ENCODE measurements at regions not wholly inside any gene's neighbourhood (a gene's known extent, or its start where the extent isn't known, plus 50 kb on each side); places are given as distances from the start of the nearest gene placed in this dataset.

DNA sequence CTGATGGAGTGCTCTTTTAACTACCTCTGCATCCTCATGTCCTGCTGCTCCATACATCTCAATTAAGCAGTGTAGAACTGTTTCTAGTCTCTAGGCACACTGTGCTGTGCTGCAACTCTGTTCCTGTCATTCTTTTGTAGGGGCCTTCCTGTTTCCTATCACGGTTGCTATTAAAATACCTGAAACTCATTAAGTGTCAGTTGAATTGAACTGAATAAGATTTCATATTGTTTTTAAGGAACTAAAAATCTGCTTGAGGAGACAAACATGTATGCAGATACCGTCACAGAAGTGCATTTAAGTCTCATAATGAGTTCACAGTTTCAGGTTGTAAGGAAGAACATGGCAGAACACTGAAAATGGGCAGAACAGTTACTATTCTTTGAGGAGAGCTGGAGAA is 170.1 kb downstream of the LARP7 start:
- TF ChIP-seq, protein P1, sequence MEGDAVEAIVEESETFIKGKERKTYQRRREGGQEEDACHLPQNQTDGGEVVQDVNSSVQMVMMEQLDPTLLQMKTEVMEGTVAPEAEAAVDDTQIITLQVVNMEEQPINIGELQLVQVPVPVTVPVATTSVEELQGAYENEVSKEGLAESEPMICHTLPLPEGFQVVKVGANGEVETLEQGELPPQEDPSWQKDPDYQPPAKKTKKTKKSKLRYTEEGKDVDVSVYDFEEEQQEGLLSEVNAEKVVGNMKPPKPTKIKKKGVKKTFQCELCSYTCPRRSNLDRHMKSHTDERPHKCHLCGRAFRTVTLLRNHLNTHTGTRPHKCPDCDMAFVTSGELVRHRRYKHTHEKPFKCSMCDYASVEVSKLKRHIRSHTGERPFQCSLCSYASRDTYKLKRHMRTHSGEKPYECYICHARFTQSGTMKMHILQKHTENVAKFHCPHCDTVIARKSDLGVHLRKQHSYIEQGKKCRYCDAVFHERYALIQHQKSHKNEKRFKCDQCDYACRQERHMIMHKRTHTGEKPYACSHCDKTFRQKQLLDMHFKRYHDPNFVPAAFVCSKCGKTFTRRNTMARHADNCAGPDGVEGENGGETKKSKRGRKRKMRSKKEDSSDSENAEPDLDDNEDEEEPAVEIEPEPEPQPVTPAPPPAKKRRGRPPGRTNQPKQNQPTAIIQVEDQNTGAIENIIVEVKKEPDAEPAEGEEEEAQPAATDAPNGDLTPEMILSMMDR (IDR thresholded peaks at IDR 0.05; ENCODE audit: poor library complexity, severe bottlenecking): no peak
- TF ChIP-seq TAF1 (IDR thresholded peaks at IDR 0.05; ENCODE audit: low read depth) (no peak), POLR2AphosphoS5 (IDR thresholded peaks at IDR 0.05) (no peak), EZH2 (IDR thresholded peaks at IDR 0.05; ENCODE audit: borderline replicate concordance, insufficient read depth, low read length, poor library complexity, severe bottlenecking) (no peak), EP300 (conservative IDR thresholded peaks at IDR 0.05; ENCODE audit: poor library complexity, severe bottlenecking) (no peak), MXI1 (conservative IDR thresholded peaks at IDR 0.05; ENCODE audit: poor library complexity, severe bottlenecking) (no peak), RAD21 (conservative IDR thresholded peaks at IDR 0.05) (no peak)
- TF ChIP-seq, protein P2, sequence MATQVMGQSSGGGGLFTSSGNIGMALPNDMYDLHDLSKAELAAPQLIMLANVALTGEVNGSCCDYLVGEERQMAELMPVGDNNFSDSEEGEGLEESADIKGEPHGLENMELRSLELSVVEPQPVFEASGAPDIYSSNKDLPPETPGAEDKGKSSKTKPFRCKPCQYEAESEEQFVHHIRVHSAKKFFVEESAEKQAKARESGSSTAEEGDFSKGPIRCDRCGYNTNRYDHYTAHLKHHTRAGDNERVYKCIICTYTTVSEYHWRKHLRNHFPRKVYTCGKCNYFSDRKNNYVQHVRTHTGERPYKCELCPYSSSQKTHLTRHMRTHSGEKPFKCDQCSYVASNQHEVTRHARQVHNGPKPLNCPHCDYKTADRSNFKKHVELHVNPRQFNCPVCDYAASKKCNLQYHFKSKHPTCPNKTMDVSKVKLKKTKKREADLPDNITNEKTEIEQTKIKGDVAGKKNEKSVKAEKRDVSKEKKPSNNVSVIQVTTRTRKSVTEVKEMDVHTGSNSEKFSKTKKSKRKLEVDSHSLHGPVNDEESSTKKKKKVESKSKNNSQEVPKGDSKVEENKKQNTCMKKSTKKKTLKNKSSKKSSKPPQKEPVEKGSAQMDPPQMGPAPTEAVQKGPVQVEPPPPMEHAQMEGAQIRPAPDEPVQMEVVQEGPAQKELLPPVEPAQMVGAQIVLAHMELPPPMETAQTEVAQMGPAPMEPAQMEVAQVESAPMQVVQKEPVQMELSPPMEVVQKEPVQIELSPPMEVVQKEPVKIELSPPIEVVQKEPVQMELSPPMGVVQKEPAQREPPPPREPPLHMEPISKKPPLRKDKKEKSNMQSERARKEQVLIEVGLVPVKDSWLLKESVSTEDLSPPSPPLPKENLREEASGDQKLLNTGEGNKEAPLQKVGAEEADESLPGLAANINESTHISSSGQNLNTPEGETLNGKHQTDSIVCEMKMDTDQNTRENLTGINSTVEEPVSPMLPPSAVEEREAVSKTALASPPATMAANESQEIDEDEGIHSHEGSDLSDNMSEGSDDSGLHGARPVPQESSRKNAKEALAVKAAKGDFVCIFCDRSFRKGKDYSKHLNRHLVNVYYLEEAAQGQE (IDR thresholded peaks at IDR 0.05; ENCODE audit: borderline replicate concordance): no peak

Measured in neural cell (in vitro differentiated cells).